GM10266 (cell line): ENCODE measurements at regions not wholly inside any gene's neighbourhood (a gene's known extent, or its start where the extent isn't known, plus 50 kb on each side); places are given as distances from the start of the nearest gene placed in this dataset.

ENCODE experiments used
- DNase-seq: peaks from one replicate; pipeline ENCODE4 v3.0.0; 2012; ENCODE audit errors: extremely low spot score
- CTCF ChIP-seq: IDR thresholded peaks from 2 replicates; pipeline ENCODE4 v1.5.1; 2012; ENCODE audit warnings: mild to moderate bottlenecking, low read depth; ENCODE audit not compliant: control insufficient read depth, insufficient read depth; ENCODE audit errors: missing control alignments

GRCh38 chrX:9211269-9211668 lies 177.3 kb upstream of the FAM9B start:
- TF ChIP-seq CTCF = no peak
- no peak for DNase-seq

DNA sequence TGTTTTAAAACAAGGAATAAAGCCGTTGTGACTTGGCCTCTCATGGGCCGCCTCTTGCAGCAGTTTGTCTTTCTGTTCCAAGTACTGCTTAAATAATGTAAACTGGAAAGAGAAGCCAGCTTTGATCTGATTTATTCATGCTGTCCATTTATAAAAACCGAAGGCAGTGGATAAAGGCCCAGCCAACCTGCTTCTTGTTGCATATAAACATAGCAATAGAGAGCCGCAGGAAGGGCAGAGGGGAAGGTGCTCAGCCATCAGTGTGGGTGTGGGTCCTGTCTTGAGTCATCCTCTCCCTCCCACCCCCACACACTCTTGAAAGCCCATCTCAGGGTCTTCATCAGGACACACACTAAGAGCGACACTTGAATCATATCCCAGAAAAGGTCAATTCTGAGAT lies 187.9 kb upstream of the FAM9B start:
- no peak for TF ChIP-seq CTCF
- no peak for DNase-seq

- TF ChIP-seq CTCF = no peak
- no peak for DNase-seq
Observed at GRCh38 chrX:9222299-9222698, 188.4 kb upstream of the FAM9B start.

DNA sequence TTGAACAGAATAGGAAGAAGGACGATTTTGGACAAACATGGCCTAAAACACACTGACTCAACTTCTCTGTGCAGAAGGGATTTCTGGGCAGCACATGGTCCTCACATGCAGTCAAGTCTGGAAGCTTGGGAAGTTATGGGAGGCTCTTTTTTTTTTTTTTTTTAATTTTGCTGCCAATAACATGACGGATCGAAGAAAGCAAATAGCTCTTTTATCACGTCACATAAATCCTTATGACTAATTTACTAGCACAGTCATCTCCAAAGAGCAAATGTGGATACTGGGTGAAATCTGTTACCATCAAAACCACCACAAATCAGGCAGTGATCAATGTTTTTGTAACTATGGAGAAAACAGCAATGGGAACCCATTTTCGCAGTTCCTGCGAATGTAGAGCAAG lies 193.3 kb upstream of the FAM9B start:
- no peak for DNase-seq

GRCh38 chrX:9231491-9231890 lies 197.6 kb upstream of the FAM9B start:
- DNase-seq = no peak
- TF ChIP-seq CTCF = no peak

More for the DNA sequence above, 193.3 kb upstream of the FAM9B start:
- TF ChIP-seq CTCF = no peak

DNA sequence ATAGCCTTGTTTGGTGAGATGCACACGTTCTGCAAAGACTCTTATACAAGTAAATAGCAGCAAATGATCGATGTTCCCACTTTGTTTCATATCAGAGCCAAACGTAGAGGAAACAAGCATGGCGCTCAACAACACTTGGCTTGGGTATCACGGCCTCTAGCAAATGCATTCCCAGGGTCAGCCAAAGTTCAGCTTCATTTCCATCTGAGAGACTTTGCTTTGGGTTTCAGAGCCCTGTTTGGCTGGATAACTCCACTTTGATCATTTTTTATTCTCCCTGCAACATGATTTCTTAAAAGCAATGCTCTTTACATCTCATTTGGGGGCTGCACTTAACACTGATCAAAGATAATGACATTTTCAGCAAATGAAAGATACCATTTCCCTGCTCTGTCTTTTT lies 199.2 kb upstream of the FAM9B start:
- no peak for DNase-seq
- no peak for TF ChIP-seq CTCF

DNA sequence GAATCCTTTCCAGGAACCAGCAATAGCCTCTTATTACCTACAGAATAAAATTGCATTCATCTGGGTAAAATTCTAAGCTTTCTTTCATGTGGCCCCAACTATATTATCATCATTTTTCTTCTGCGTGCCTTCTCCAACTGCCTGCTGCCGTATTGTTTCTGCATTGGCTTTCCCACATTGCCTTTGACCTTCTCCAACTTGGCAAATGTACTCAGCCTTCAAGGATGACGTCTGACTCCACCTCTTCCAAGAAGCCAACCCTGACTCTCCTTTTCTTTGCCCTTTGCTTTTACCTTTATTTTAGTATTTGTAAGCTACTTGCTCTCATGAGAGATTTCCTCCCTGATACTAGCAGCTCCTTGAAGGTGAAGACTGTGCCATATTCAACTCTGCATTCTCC lies 200.4 kb upstream of the FAM9B start:
- no peak for DNase-seq
- TF ChIP-seq CTCF = no peak
